IMR-90 (cell line): ENCODE measurements at regions not wholly inside any gene's neighbourhood (a gene's known extent, or its start where the extent isn't known, plus 50 kb on each side); places are given as distances from the start of the nearest gene placed in this dataset.

Experiments
- ATAC-seq: fragments of 200-7000 bp; cut with Tn5 transposase; 2 replicates; pipeline ENCODE4 v1.9.1; 2020; ENCODE audit warnings: low read depth, mild to moderate bottlenecking, moderate library complexity
- BruUV-seq: library from RNA; stranded (reverse); fragments of 400-500 nt; replicated peaks from 2 replicates; lab custom pipeline; 2021; lab: Mats Ljungman, UMichigan
- CTCF ChIA-PET: fragments of 300-600 bp; formaldehyde crosslinking; extraction: SDS; loops from one replicate; lab custom pipeline; 2021; ENCODE audit warnings: antibody characterized with exemption; lab: Yijun Ruan, JAX
- POLR2A ChIA-PET: fragments of 300-600 bp; sonication (Branson Sonifier 250); formaldehyde crosslinking; loops from one replicate; lab custom pipeline; 2022; ENCODE audit warnings: antibody characterized with exemption; ENCODE audit not compliant: unreplicated experiment; lab: Charles Lee
- DNase-seq: peaks from one replicate; pipeline ENCODE4 v3.0.0; 2013
- H2AFZ ChIP-seq: replicated peaks from 2 replicates; pipeline ENCODE3; 2013; ENCODE audit warnings: low read length, mild to moderate bottlenecking; ENCODE audit not compliant: poor library complexity
- H2AK5ac ChIP-seq: 2 replicates; pipeline ENCODE4 v1.6.1; 2013; ENCODE audit warnings: low read depth, low read length, inconsistent platforms
- H2AK9ac ChIP-seq: replicated peaks from 2 replicates; pipeline ENCODE3; 2013; ENCODE audit warnings: mild to moderate bottlenecking, low read depth, low read length, moderate library complexity; ENCODE audit not compliant: poor library complexity
- H2BK120ac ChIP-seq: 2 replicates; pipeline ENCODE4 v1.6.1; 2013; ENCODE audit warnings: low read depth, low read length, inconsistent platforms
- H2BK15ac ChIP-seq: 3 replicates; pipeline ENCODE4 v1.6.1; 2013; ENCODE audit warnings: low read depth, low read length, inconsistent platforms
- H2BK20ac ChIP-seq: 2 replicates; pipeline ENCODE4 v1.6.1; 2013; ENCODE audit warnings: low read depth, mild to moderate bottlenecking, inconsistent platforms, low read length, moderate library complexity
- H2BK5ac ChIP-seq: 2 replicates; pipeline ENCODE4 v1.6.1; 2013; ENCODE audit warnings: mild to moderate bottlenecking, low read depth, low read length, inconsistent platforms; ENCODE audit not compliant: poor library complexity, severe bottlenecking
- H3K14ac ChIP-seq: replicated peaks from 2 replicates; pipeline ENCODE4 v1.6.1; 2013; ENCODE audit warnings: low read depth, low read length, inconsistent platforms
- H3K18ac ChIP-seq: 2 replicates; pipeline ENCODE4 v1.6.1; 2013; ENCODE audit warnings: low read depth, low read length, control low read depth
- H3K23ac ChIP-seq: 2 replicates; pipeline ENCODE4 v1.6.1; 2013; ENCODE audit warnings: low read depth, low read length, inconsistent platforms
- H3K27ac ChIP-seq: 2 replicates; pipeline ENCODE4 v1.5.1; 2013; ENCODE audit warnings: mild to moderate bottlenecking, control low read depth, low read length; ENCODE audit not compliant: insufficient read depth
- H3K27me3 ChIP-seq: 2 replicates; pipeline ENCODE4 v1.6.1; 2013; ENCODE audit warnings: low read length; ENCODE audit not compliant: control insufficient read depth, insufficient read depth
- H3K36me3 ChIP-seq: 2 replicates; pipeline ENCODE4 v1.6.1; 2013; ENCODE audit warnings: low read length, mixed read lengths; ENCODE audit not compliant: control insufficient read depth, insufficient read depth
- H3K4ac ChIP-seq: 2 replicates; pipeline ENCODE4 v1.6.1; 2013; ENCODE audit warnings: low read depth, low read length, inconsistent platforms
- H3K4me1 ChIP-seq: 2 replicates; pipeline ENCODE4 v1.6.1; 2013; ENCODE audit warnings: low read length, mixed read lengths; ENCODE audit not compliant: control insufficient read depth, insufficient read depth
- H3K4me2 ChIP-seq: 2 replicates; pipeline ENCODE4 v1.6.1; 2013; ENCODE audit warnings: low read depth, mild to moderate bottlenecking, control low read depth, low read length, moderate library complexity
- H3K4me3 ChIP-seq: 2 replicates; pipeline ENCODE4 v1.5.1; 2013; ENCODE audit warnings: low read depth, mild to moderate bottlenecking, control low read depth, low read length, moderate library complexity; ENCODE audit not compliant: insufficient read depth
- H3K56ac ChIP-seq: 2 replicates; pipeline ENCODE4 v1.6.1; 2013; ENCODE audit warnings: low read length, inconsistent platforms; ENCODE audit not compliant: insufficient read depth; ENCODE audit errors: extremely low read depth
- H3K79me1 ChIP-seq, 2 experiments: 2 replicates each; pipeline ENCODE4 v1.6.1; 2013; ENCODE audit warnings: low read length in 2 of 2, inconsistent platforms in 1 of 2, low read depth in 1 of 2
- H3K9ac ChIP-seq: 2 replicates; pipeline ENCODE4 v1.6.1; 2013; ENCODE audit warnings: low read depth, low read length, control low read depth
- H3K9me1 ChIP-seq: 2 replicates; pipeline ENCODE4 v1.6.1; 2013; ENCODE audit warnings: low read length, inconsistent platforms; ENCODE audit not compliant: insufficient read depth
- H3K9me3 ChIP-seq: 2 replicates; pipeline ENCODE4 v1.6.1; 2013; ENCODE audit warnings: low read length; ENCODE audit not compliant: control insufficient read depth, insufficient read depth
- H4K20me1 ChIP-seq: 2 replicates; pipeline ENCODE4 v1.6.1; 2013; ENCODE audit warnings: low read length, inconsistent platforms; ENCODE audit not compliant: insufficient read depth
- H4K5ac ChIP-seq: 2 replicates; pipeline ENCODE4 v1.6.1; 2013; ENCODE audit warnings: mild to moderate bottlenecking, low read depth, low read length, control low read depth
- H4K8ac ChIP-seq, 2 experiments: 2 replicates each; pipeline ENCODE4 v1.6.1; 2013; ENCODE audit warnings: low read depth in 2 of 2, low read length in 2 of 2, control low read depth in 1 of 2, inconsistent platforms in 1 of 2
- H4K91ac ChIP-seq: 2 replicates; pipeline ENCODE4 v1.6.1; 2013; ENCODE audit warnings: low read depth, low read length, inconsistent platforms; ENCODE audit not compliant: insufficient read depth
- BHLHE40 ChIP-seq: fragments of 150-350 bp; IDR thresholded peaks from 2 replicates; pipeline ENCODE4 v1.6.1; 2016; ENCODE audit warnings: mild to moderate bottlenecking, low read depth, low read length
- CEBPB ChIP-seq: IDR thresholded peaks from 2 replicates; pipeline ENCODE4 v1.6.1; 2012; ENCODE audit warnings: low read depth, low read length, improper control_type of control experiment
- CHD1 ChIP-seq: IDR thresholded peaks from 2 replicates; pipeline ENCODE4 v1.6.1; 2012; ENCODE audit warnings: low read depth, low read length, improper control_type of control experiment
- ELK1 ChIP-seq: fragments of 150-350 bp; IDR thresholded peaks from 2 replicates; pipeline ENCODE4 v1.6.1; 2016; ENCODE audit warnings: low read depth, mild to moderate bottlenecking, low read length, moderate library complexity, borderline replicate concordance
- FOS ChIP-seq: fragments of 150-350 bp; IDR thresholded peaks from 2 replicates; pipeline ENCODE4 v1.6.1; 2016; ENCODE audit warnings: low read depth, low read length
- MAFK ChIP-seq: IDR thresholded peaks from 2 replicates; pipeline ENCODE4 v1.6.1; 2012; ENCODE audit warnings: low read depth, low read length, improper control_type of control experiment
- MAZ ChIP-seq: IDR thresholded peaks from 2 replicates; pipeline ENCODE4 v1.6.1; 2012; ENCODE audit warnings: low read depth, mild to moderate bottlenecking, low read length, improper control_type of control experiment, moderate library complexity, borderline replicate concordance
- MXI1 ChIP-seq: IDR thresholded peaks from 2 replicates; pipeline ENCODE4 v1.6.1; 2012; ENCODE audit warnings: low read depth, mild to moderate bottlenecking, low read length, moderate library complexity, borderline replicate concordance
- POLR2A ChIP-seq: IDR thresholded peaks from 2 replicates; pipeline ENCODE4 v1.6.1; 2012; ENCODE audit warnings: mild to moderate bottlenecking, low read depth, low read length
- RAD21 ChIP-seq: IDR thresholded peaks from 2 replicates; pipeline ENCODE4 v1.6.1; 2012; ENCODE audit warnings: low read length, improper control_type of control experiment
- RCOR1 ChIP-seq: IDR thresholded peaks from 2 replicates; pipeline ENCODE4 v1.6.1; 2012; ENCODE audit warnings: mild to moderate bottlenecking, low read length, improper control_type of control experiment; ENCODE audit not compliant: insufficient replicate concordance
- RFX5 ChIP-seq: IDR thresholded peaks from 2 replicates; pipeline ENCODE4 v1.8.0; 2012; ENCODE audit warnings: low read depth, mild to moderate bottlenecking, low read length, moderate library complexity
- USF2 ChIP-seq: fragments of 150-350 bp; IDR thresholded peaks from 2 replicates; pipeline ENCODE4 v1.6.1; 2017; ENCODE audit warnings: mild to moderate bottlenecking, antibody characterized with exemption, low read length, low read depth
- WGBS, 2 experiments: methylation state at CpG; one replicate each; pipeline versions ENCODE4 v1.1.5 to v1.1.7; 2013; ENCODE audit warnings: missing lambda C conversion rate in 2 of 2; ENCODE audit not compliant: insufficient read length in 1 of 2; ENCODE audit errors: extremely low coverage in 2 of 2; 5-methylcytosine and 5-hydroxymethylcytosine counted together
- dilution Hi-C: fragments of 300-500 bp; cut with HindIII; formaldehyde crosslinking; loops from one replicate; pipeline ENCODE4 v1.14.3; 2018; ENCODE audit warnings: low sequenced_read_pairs; ENCODE audit not compliant: unreplicated experiment
- in situ Hi-C: fragments of 300-500 bp; cut with MboI; formaldehyde crosslinking; loops from 3 replicates; pipeline ENCODE4 v1.14.3; 2019; ENCODE audit warnings: low sequenced_read_pairs, inconsistent platforms, mixed read lengths
- intact Hi-C: fragments of 100-400 bp; cut with micrococcal nuclease; formaldehyde crosslinking; loops from 2 replicates; pipeline ENCODE4 v1.10.0; 2022

DNA sequence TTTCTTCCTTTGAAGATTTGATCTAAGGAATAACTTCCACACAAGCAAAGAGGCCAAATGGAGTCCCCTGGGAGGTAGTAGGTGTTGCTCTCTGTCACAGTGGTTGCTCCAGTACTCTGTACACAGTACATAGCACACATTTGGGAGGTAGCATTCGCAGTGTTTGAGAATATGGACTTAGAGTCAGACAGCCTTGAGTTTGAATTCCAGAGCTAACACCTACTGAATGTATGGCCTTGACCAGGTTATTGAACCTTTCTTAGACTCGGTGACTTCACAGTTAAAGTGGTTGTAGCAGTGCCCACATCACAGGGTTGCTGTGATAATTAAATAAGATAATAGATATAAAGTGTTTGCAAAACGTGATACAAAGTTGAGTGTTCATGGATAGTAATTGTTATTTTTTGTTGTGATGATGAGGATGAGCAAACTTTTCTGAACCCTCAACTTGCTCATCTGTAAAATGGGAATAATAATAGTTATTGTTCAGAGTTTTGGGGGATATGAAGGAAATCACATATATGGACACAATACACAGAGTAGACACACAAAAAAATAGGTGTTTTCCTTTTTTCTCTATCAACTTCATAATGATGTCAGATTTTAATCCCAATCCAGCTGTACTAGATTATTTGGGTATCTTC, 271.6 kb upstream of the CRY1 start:
- Histone ChIP-seq H4K20me1 (no peaks in the 10 kb centered on the region), H4K8ac (no peak overlapping the region), H3K27ac (no peak overlapping the region), H3K56ac (no peak overlapping the region), H2BK5ac (no peak overlapping the region), H3K9me1 (no peaks in the 10 kb centered on the region), H4K5ac (no peak overlapping the region), H3K4me3 (no peak overlapping the region), H4K91ac (no peak overlapping the region), H3K14ac (no peak overlapping the region), H2AK5ac (no peak overlapping the region), H3K4ac (no peak overlapping the region), H3K4me1 (no peaks in the 10 kb centered on the region), H3K18ac (no peak overlapping the region), H3K27me3 (peaks cover 6% of the 10 kb centered on the region), H3K79me1 (no peaks in the 10 kb centered on the region), H3K9me3 (no peaks in the 10 kb centered on the region), H3K36me3 (no peaks in the 10 kb centered on the region), H2AFZ (no peak overlapping the region), H2AK9ac (no peak overlapping the region), H2BK120ac (no peak overlapping the region), H2BK20ac (no peak overlapping the region), H3K9ac (no peak overlapping the region), H3K23ac (no peak overlapping the region), H2BK15ac (no peak overlapping the region), H3K4me2 (no peak overlapping the region)
- no CpG with 5 or more reads among the region's 3 CpGs for WGBS, 2 experiments
- no TSS peak for BruUV-seq
- dilution Hi-C loops, result no loop called here
- ChIA-PET POLR2A (no interaction called here), CTCF (no interaction called here)
- in situ Hi-C loops, result no loop called here
- ATAC-seq (no peak), DNase-seq (no peak)
- intact Hi-C loops, result no loop called here
- TF ChIP-seq USF2, result no peak
- no peak for TF ChIP-seq RAD21
- no peak for TF ChIP-seq MAZ
- TF ChIP-seq ELK1, result no peak
- no peak for TF ChIP-seq RCOR1
- no peak for TF ChIP-seq CEBPB
- TF ChIP-seq MXI1, result no peak
- no peak for TF ChIP-seq MAFK
- no peak for TF ChIP-seq BHLHE40
- TF ChIP-seq CHD1, result no peak
- TF ChIP-seq RFX5, result no peak
- TF ChIP-seq POLR2A, result no peak
- TF ChIP-seq FOS, result no peak
